ENCODE measurements at regions not wholly inside any gene's neighbourhood (a gene's known extent, or its start where the extent isn't known, plus 50 kb on each side); places are given as distances from the start of the nearest gene placed in this dataset.

- Mint-ChIP-seq H3K27me3 (peaks cover 2% of the 10 kb centered on the region), H3K9me3 (ENCODE audit: low read depth) (no peaks in the 10 kb centered on the region), H3K4me1 (no peaks in the 10 kb centered on the region), H3K4me3 (no peak overlapping the region), H3K36me3 (ENCODE audit: low read depth) (no peaks in the 10 kb centered on the region), H3K27ac (no peak overlapping the region)
- no peak for DNase-seq
- CTCF ChIA-PET, result no interaction called here
- ATAC-seq, result no peak
- intact Hi-C loops (cut with DNase I, micrococcal nuclease), result no loop called here
- POLR2A ChIA-PET, result no interaction called here
Measured at GRCh38 chr1:199149591-199149990, 510.8 kb downstream of the PTPRC start.

DNA sequence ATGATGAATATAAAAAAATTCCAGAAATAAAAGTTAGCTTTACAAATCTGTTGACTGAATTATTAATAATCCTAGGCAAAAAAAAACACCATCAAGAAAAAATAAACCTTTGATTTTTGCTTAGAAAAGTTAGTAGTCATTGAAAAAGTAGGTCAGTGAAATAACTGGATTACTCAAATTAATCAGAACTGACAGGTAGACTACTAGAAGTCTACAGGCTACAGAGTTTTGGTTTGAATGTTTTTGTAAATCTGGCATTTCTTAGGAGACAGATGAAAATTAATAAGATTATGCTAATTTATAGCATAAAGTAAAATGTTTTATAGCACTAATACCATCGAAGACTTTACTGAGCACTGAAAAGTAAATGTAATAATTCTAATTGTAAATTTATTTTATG is 511.9 kb downstream of the PTPRC start:
- CTCF ChIA-PET, result no interaction called here
- intact Hi-C loops (cut with DNase I, micrococcal nuclease), result no loop called here
- POLR2A ChIA-PET, result no interaction called here
- Mint-ChIP-seq H3K4me3 (no peak overlapping the region), H3K27ac (no peak overlapping the region), H3K36me3 (ENCODE audit: low read depth) (no peaks in the 10 kb centered on the region), H3K27me3 (peaks cover 2% of the 10 kb centered on the region), H3K9me3 (ENCODE audit: low read depth) (no peaks in the 10 kb centered on the region), H3K4me1 (no peaks in the 10 kb centered on the region)
- no peak for DNase-seq
- ATAC-seq, result no peak

- H3K9me3 Mint-ChIP-seq (ENCODE audit: low read depth), result no peaks in the 10 kb centered on the region
- POLR2A ChIA-PET, result no interaction called here
- no peaks in the 10 kb centered on the region for H3K4me1 Mint-ChIP-seq
- no peak overlapping the region for H3K4me3 Mint-ChIP-seq
- ATAC-seq, result no peak
- H3K27me3 Mint-ChIP-seq, result peaks cover 2% of the 10 kb centered on the region
- H3K27ac Mint-ChIP-seq, result no peak overlapping the region
- CTCF ChIA-PET, result interaction anchor here (0.8 kb wide), 1 partner anchor 17 kb away, joined by 4 read pairs; no protein-coding TSS in a partner anchor
- no peaks in the 10 kb centered on the region for H3K36me3 Mint-ChIP-seq (ENCODE audit: low read depth)
- no peak for DNase-seq
- intact Hi-C loops (cut with DNase I, micrococcal nuclease), result no loop called here
Measured at GRCh38 chr1:199151634-199152425, 513.0 kb downstream of the PTPRC start.

- Mint-ChIP-seq H3K36me3 (ENCODE audit: low read depth) (no peaks in the 10 kb centered on the region), H3K27me3 (peaks cover 2% of the 10 kb centered on the region), H3K27ac (no peak overlapping the region), H3K4me3 (no peak overlapping the region), H3K4me1 (no peaks in the 10 kb centered on the region), H3K9me3 (ENCODE audit: low read depth) (no peaks in the 10 kb centered on the region)
- DNase-seq (no peak), ATAC-seq (no peak)
- CTCF ChIA-PET, result interaction anchor here (0.8 kb wide), 1 partner anchor 16 kb away, joined by 4 read pairs; no protein-coding TSS in a partner anchor
- POLR2A ChIA-PET, result no interaction called here
- intact Hi-C loops (cut with DNase I, micrococcal nuclease), result no loop called here
Measured at GRCh38 chr1:199152676-199153075, 513.8 kb downstream of the PTPRC start.

GRCh38 chr1:199155166-199156019 is 516.6 kb downstream of the PTPRC start:
- CTCF ChIA-PET, result no interaction called here
- no peaks in the 10 kb centered on the region for H3K36me3 Mint-ChIP-seq (ENCODE audit: low read depth)
- ATAC-seq, result no peak

DNA sequence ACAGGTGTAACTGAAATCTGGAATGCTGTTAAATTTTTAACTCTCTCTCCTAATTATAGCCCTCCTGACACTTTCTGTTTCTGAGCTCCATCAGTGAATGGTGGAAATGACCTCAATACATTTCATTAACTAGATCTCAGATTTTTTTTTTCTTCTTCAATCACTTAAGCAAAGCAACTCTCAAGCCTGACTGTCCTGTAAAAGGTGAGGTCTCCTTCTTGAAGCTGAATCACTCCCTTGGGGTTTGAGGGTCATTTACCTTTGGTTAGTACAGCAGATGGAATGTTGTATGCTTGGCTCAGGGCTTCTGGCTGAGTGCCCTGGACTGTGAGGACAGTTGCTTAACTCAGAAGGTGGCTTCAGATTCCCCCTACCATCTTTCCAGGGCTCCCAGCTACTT is 518.7 kb downstream of the PTPRC start:
- H3K27ac Mint-ChIP-seq, result no peak overlapping the region
- ChIA-PET CTCF (no interaction called here), POLR2A (interaction anchor here (0.7 kb wide), 1 partner anchor 119 kb away, joined by 4 read pairs; no protein-coding TSS in a partner anchor)
- intact Hi-C loops (cut with DNase I, micrococcal nuclease), result no loop called here
- H3K36me3 Mint-ChIP-seq (ENCODE audit: low read depth), result no peaks in the 10 kb centered on the region
- ATAC-seq (no peak), DNase-seq (no peak)
- peaks cover 6% of the 10 kb centered on the region for H3K9me3 Mint-ChIP-seq (ENCODE audit: low read depth)
- H3K27me3 Mint-ChIP-seq, result no peaks in the 10 kb centered on the region
- peaks cover 16% of the 10 kb centered on the region for H3K4me1 Mint-ChIP-seq
- H3K4me3 Mint-ChIP-seq, result no peak overlapping the region

More at GRCh38 chr1:199155166-199156019, 516.6 kb downstream of the PTPRC start:
- intact Hi-C loops (cut with DNase I, micrococcal nuclease), result no loop called here
- H3K4me1 Mint-ChIP-seq, result peaks cover under 1% of the 10 kb centered on the region
- no peaks in the 10 kb centered on the region for H3K27me3 Mint-ChIP-seq
- H3K9me3 Mint-ChIP-seq (ENCODE audit: low read depth), result peaks cover under 1% of the 10 kb centered on the region
- no peak overlapping the region for H3K27ac Mint-ChIP-seq
- no peak for DNase-seq
- POLR2A ChIA-PET, result no interaction called here
- H3K4me3 Mint-ChIP-seq, result no peak overlapping the region

- no peak for DNase-seq
- peak overlapping the region; percentile 45 for H3K27ac Mint-ChIP-seq
- H3K4me3 Mint-ChIP-seq, result no peak overlapping the region
- intact Hi-C loops (cut with DNase I, micrococcal nuclease), result loop anchor here (1.0 to 10.0 kb wide), 3 partner anchors 66 to 152 kb away; no protein-coding TSS in a partner anchor
- ATAC-seq, result peak; percentile 73
- no peaks in the 10 kb centered on the region for H3K36me3 Mint-ChIP-seq (ENCODE audit: low read depth)
- peaks cover 34% of the 10 kb centered on the region for H3K4me1 Mint-ChIP-seq
- H3K27me3 Mint-ChIP-seq, result no peaks in the 10 kb centered on the region
- ChIA-PET POLR2A (interaction anchor here (0.6 kb wide), 1 partner anchor 224 kb away, joined by 3 read pairs; no protein-coding TSS in a partner anchor), CTCF (interaction anchor here (0.6 kb wide), 1 partner anchor 57 kb away, joined by 3 read pairs; no protein-coding TSS in a partner anchor)
- H3K9me3 Mint-ChIP-seq (ENCODE audit: low read depth), result peaks cover 6% of the 10 kb centered on the region
Measured at GRCh38 chr1:199160521-199161318, 521.9 kb downstream of the PTPRC start.

DNA sequence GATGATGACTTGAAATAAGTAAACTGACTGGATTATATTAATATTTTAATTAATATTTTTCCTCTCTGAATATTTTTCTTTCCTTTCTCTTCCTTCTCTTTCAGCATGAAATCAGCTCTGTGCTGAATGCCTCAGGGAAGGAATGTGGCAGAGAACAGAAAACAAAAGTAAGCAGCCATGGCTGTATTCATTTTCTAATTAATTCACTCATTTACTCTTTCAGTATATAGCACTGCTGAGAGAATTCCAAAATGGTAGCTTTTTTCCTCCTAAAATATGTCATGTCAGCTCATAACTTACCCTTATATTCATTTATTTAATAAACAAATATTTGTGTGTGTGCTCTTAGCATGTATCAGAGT is 522.5 kb downstream of the PTPRC start:
- H3K4me1 Mint-ChIP-seq, result peaks cover 34% of the 10 kb centered on the region
- H3K9me3 Mint-ChIP-seq (ENCODE audit: low read depth), result peaks cover 6% of the 10 kb centered on the region
- CTCF ChIA-PET, result interaction anchor here (0.6 kb wide), 1 partner anchor 57 kb away, joined by 3 read pairs; no protein-coding TSS in a partner anchor
- no peaks in the 10 kb centered on the region for H3K27me3 Mint-ChIP-seq
- DNase-seq (no peak), ATAC-seq (no peak)
- POLR2A ChIA-PET, result interaction anchor here (0.6 kb wide), 1 partner anchor 225 kb away, joined by 3 read pairs; no protein-coding TSS in a partner anchor
- no peak overlapping the region for H3K4me3 Mint-ChIP-seq
- intact Hi-C loops (cut with DNase I, micrococcal nuclease), result loop anchor here (1.0 to 10.0 kb wide), 3 partner anchors 65 to 151 kb away; no protein-coding TSS in a partner anchor
- H3K27ac Mint-ChIP-seq, result no peak overlapping the region
- no peaks in the 10 kb centered on the region for H3K36me3 Mint-ChIP-seq (ENCODE audit: low read depth)

GRCh38 chr1:199161766-199162303 is 523.0 kb downstream of the PTPRC start:
- Mint-ChIP-seq H3K9me3 (ENCODE audit: low read depth) (peaks cover 6% of the 10 kb centered on the region), H3K4me1 (peaks cover 34% of the 10 kb centered on the region), H3K36me3 (ENCODE audit: low read depth) (no peaks in the 10 kb centered on the region), H3K4me3 (no peak overlapping the region), H3K27me3 (no peaks in the 10 kb centered on the region), H3K27ac (peak overlapping the region; percentile 53)
- ATAC-seq, result no peak
- POLR2A ChIA-PET, result interaction anchor here (0.6 kb wide), 2 partner anchors 40 to 225 kb away, joined by 3 to 4 read pairs; no protein-coding TSS in a partner anchor
- CTCF ChIA-PET, result no interaction called here
- DNase-seq, result peak; percentile 12
- intact Hi-C loops (cut with DNase I, micrococcal nuclease), result loop anchor here (1.0 to 10.0 kb wide), 5 partner anchors 10 to 150 kb away; no protein-coding TSS in a partner anchor

GRCh38 chr1:199163267-199163666 is 524.4 kb downstream of the PTPRC start:
- H3K36me3 Mint-ChIP-seq (ENCODE audit: low read depth), result no peaks in the 10 kb centered on the region
- H3K4me1 Mint-ChIP-seq, result peaks cover 34% of the 10 kb centered on the region
- H3K9me3 Mint-ChIP-seq (ENCODE audit: low read depth), result peaks cover 6% of the 10 kb centered on the region
- CTCF ChIA-PET, result no interaction called here
- H3K27me3 Mint-ChIP-seq, result no peaks in the 10 kb centered on the region
- no peak for ATAC-seq
- no peak for DNase-seq
- POLR2A ChIA-PET, result no interaction called here
- no peak overlapping the region for H3K27ac Mint-ChIP-seq
- intact Hi-C loops (cut with DNase I, micrococcal nuclease), result loop anchor here (5.0 to 10.0 kb wide), 2 partner anchors 142 to 149 kb away; no protein-coding TSS in a partner anchor
- H3K4me3 Mint-ChIP-seq, result no peak overlapping the region

DNA sequence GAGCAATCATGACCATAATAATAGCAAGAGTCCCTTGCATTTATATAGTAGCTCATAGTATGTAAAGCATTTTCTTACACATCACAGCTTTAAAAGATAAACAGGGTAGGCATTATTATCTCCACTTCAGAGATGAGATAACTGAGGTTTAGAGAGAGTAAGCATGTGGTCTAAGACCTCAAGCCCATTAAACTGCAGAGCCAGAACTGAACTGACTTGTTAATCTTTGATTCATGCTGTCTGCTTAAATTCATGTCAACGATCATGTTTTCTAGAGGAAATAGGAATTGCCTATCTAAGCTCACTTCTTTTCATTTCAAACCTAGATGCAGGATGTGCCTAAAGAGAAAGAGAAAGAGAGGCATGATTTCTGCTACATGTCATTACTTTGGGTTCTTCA is 524.8 kb downstream of the PTPRC start:
- no peaks in the 10 kb centered on the region for H3K36me3 Mint-ChIP-seq (ENCODE audit: low read depth)
- CTCF ChIA-PET, result no interaction called here
- DNase-seq (no peak), ATAC-seq (peak; percentile 48)
- intact Hi-C loops (cut with DNase I, micrococcal nuclease), result loop anchor here (5.0 to 10.0 kb wide), 2 partner anchors 141 to 149 kb away; no protein-coding TSS in a partner anchor
- peaks cover 37% of the 10 kb centered on the region for H3K4me1 Mint-ChIP-seq
- POLR2A ChIA-PET, result no interaction called here
- H3K27ac Mint-ChIP-seq, result no peak overlapping the region
- no peaks in the 10 kb centered on the region for H3K27me3 Mint-ChIP-seq
- H3K4me3 Mint-ChIP-seq, result no peak overlapping the region
- peaks cover 6% of the 10 kb centered on the region for H3K9me3 Mint-ChIP-seq (ENCODE audit: low read depth)
